Amniotic epithelial cell (primary cell): ENCODE measurements at regions not wholly inside any gene's neighbourhood (a gene's known extent, or its start where the extent isn't known, plus 50 kb on each side); places are given as distances from the start of the nearest gene placed in this dataset.
A peak's percentile ranks its signal among the peaks of the same experiment; 100 is the strongest.
"Not testable (repeated sequence)": the region's sequence is repeated elsewhere in the genome, so short reads cannot be mapped to it uniquely, and the experiment has no call there.

Experiments used
- DNase-seq: peaks from one replicate; pipeline ENCODE4 v3.0.0-alpha.2; 2010; ENCODE audit warnings: low read depth

- DNase-seq: not testable (repeated sequence)
These were observed 671.6 kb downstream of the UTRN start for GRCh38 chr6:144956697-144957096.

GRCh38 chr6:144957236-144957937, 672.3 kb downstream of the UTRN start:
- DNase-seq: no peak

- peak; percentile 2 for DNase-seq
These were observed 684.0 kb downstream of the UTRN start for GRCh38 chr6:144969154-144969553.

GRCh38 chr6:144969602-144970272, 684.6 kb downstream of the UTRN start:
- no peak for DNase-seq

- DNase-seq: peak; percentile 18
These were observed 692.2 kb downstream of the UTRN start for GRCh38 chr6:144977250-144977864.

- no peak for DNase-seq
These were observed 693.1 kb downstream of the UTRN start for GRCh38 chr6:144978208-144978607.

- DNase-seq: no peak
These were observed 701.1 kb downstream of the UTRN start for GRCh38 chr6:144986271-144986670.

- no peak for DNase-seq
These were observed 704.4 kb downstream of the UTRN start for GRCh38 chr6:144989319-144990107.

- DNase-seq: no peak
These were observed 705.6 kb downstream of the UTRN start for GRCh38 chr6:144990784-144991183.

GRCh38 chr6:144993870-144994269, 708.7 kb downstream of the UTRN start:
- DNase-seq: no peak

- no peak for DNase-seq
These were observed 712.9 kb downstream of the UTRN start for GRCh38 chr6:144997996-144998395.

GRCh38 chr6:144999127-144999526, 714.0 kb downstream of the UTRN start:
- DNase-seq: no peak

- no peak for DNase-seq
These were observed 718.0 kb downstream of the UTRN start for GRCh38 chr6:145003145-145003544.

- no peak for DNase-seq
These were observed 721.8 kb downstream of the UTRN start for GRCh38 chr6:145006914-145007313.

GRCh38 chr6:145008715-145009114, 723.6 kb downstream of the UTRN start:
- no peak for DNase-seq

GRCh38 chr6:145009711-145010110, 724.6 kb downstream of the UTRN start:
- DNase-seq: peak; percentile 5

- peak; percentile 75 for DNase-seq
These were observed 723.2 kb downstream of the EPM2A start for GRCh38 chr6:145012039-145012662.

- DNase-seq: peak; percentile 88
These were observed 719.4 kb downstream of the EPM2A start for GRCh38 chr6:145015739-145016558.

- no peak for DNase-seq
These were observed 718.3 kb downstream of the EPM2A start for GRCh38 chr6:145017051-145017450.

GRCh38 chr6:145017516-145017915, 717.8 kb downstream of the EPM2A start:
- no peak for DNase-seq

GRCh38 chr6:145018027-145018426, 717.3 kb downstream of the EPM2A start:
- DNase-seq: no peak
